GM10248 (cell line): ENCODE measurements at regions not wholly inside any gene's neighbourhood (a gene's known extent, or its start where the extent isn't known, plus 50 kb on each side); places are given as distances from the start of the nearest gene placed in this dataset.

Experiments
- CTCF ChIA-PET: fragments of 300-600 bp; sonication (Branson Sonifier 250); formaldehyde crosslinking; extraction: SDS; loops from one replicate; lab custom pipeline; 2021; ENCODE audit warnings: antibody characterized with exemption; lab: Yijun Ruan, JAX
- POLR2A ChIA-PET: fragments of 350-650 bp; sonication (Branson Sonifier 250); formaldehyde crosslinking; extraction: SDS; loops from one replicate; lab custom pipeline; 2020; ENCODE audit warnings: antibody characterized with exemption; lab: Yijun Ruan, JAX
- DNase-seq: peaks from one replicate; pipeline ENCODE4 v3.0.0; 2012; ENCODE audit errors: extremely low spot score
- CTCF ChIP-seq: IDR thresholded peaks from 2 replicates; pipeline ENCODE4 v1.5.1; 2012; ENCODE audit warnings: mild to moderate bottlenecking, low read depth; ENCODE audit errors: extremely low read depth, missing control alignments, control extremely low read depth

- DNase-seq, result no peak
- CTCF ChIA-PET, result interaction anchor here (2.0 kb wide), 1 partner anchor 9 kb away, joined by 7 read pairs; no protein-coding TSS in a partner anchor
- POLR2A ChIA-PET, result no interaction called here
- TF ChIP-seq CTCF, result no peak
These were observed 101.7 kb downstream of the ADRB2 start for GRCh38 chr5:148928141-148928540.

- CTCF ChIA-PET, result interaction anchor here (1.1 kb wide), 1 partner anchor 15 kb away, joined by 3 read pairs; no protein-coding TSS in a partner anchor
- TF ChIP-seq CTCF, result no peak
- POLR2A ChIA-PET, result no interaction called here
- DNase-seq, result no peak
These were observed 105.1 kb downstream of the ADRB2 start for GRCh38 chr5:148931453-148932057.

GRCh38 chr5:148932355-148932935 lies 106.0 kb downstream of the ADRB2 start:
- ChIA-PET CTCF (interaction anchor here (2.6 kb wide), 1 partner anchor 25 kb away, joined by 8 read pairs; no protein-coding TSS in a partner anchor), POLR2A (no interaction called here)

GRCh38 chr5:148933903-148934432 lies 107.6 kb downstream of the ADRB2 start:
- TF ChIP-seq CTCF, result no peak
- POLR2A ChIA-PET, result no interaction called here
- CTCF ChIA-PET, result interaction anchor here (1.2 to 2.6 kb wide), 2 partner anchors 23 to 44 kb away, joined by 3 to 8 read pairs; no protein-coding TSS in a partner anchor
- DNase-seq, result no peak

More at GRCh38 chr5:148932355-148932935, 106.0 kb downstream of the ADRB2 start:
- TF ChIP-seq CTCF, result no peak
- no peak for DNase-seq

GRCh38 chr5:148934895-148935400 lies 108.5 kb downstream of the ADRB2 start:
- DNase-seq, result no peak
- CTCF ChIA-PET, result interaction anchor here (2.6 kb wide), 1 partner anchor 22 kb away, joined by 8 read pairs; no protein-coding TSS in a partner anchor

More at GRCh38 chr5:148934895-148935400, 108.5 kb downstream of the ADRB2 start:
- POLR2A ChIA-PET, result no interaction called here
- TF ChIP-seq CTCF, result no peak
